ENCODE measurements at regions not wholly inside any gene's neighbourhood (a gene's known extent, or its start where the extent isn't known, plus 50 kb on each side); places are given as distances from the start of the nearest gene placed in this dataset.

GRCh38 chr2:228466851-228467250 is 285.4 kb upstream of the SPHKAP start:
- Histone ChIP-seq H3K9me3 (ENCODE audit: control insufficient read depth in 2 of 2, insufficient read depth in 1 of 2, low read length in 1 of 2) (peaks cover 0 to 8% of the 10 kb centered on the region in 2 donors), H3K27ac (ENCODE audit: low read depth in 1 of 2, low read length in 1 of 2) (no peak overlapping the region), H3K36me3 (ENCODE audit: control insufficient read depth in 2 of 2, insufficient read depth in 2 of 2, low read length in 1 of 2) (no peaks in the 10 kb centered on the region), H3K4me3 (ENCODE audit: low read length in 2 of 2) (no peak overlapping the region), H3K27me3 (ENCODE audit: control insufficient read depth in 2 of 2, insufficient read depth in 1 of 2, low read length in 1 of 2) (no peaks in the 10 kb centered on the region), H3K4me1 (ENCODE audit: control insufficient read depth in 2 of 2, insufficient read depth in 2 of 2, low read length in 2 of 2) (no peaks in the 10 kb centered on the region)
- WGBS, result 97% methylated on average over 2 of the region's 2 CpGs
- DNase-seq (ENCODE audit: low read depth in 6 of 9, low spot score in 9 of 9), result no peak

- Histone ChIP-seq H3K4me3 (ENCODE audit: low read length in 2 of 2) (no peak overlapping the region), H3K27me3 (ENCODE audit: control insufficient read depth in 2 of 2, insufficient read depth in 1 of 2, low read length in 1 of 2) (no peaks in the 10 kb centered on the region), H3K36me3 (ENCODE audit: control insufficient read depth in 2 of 2, insufficient read depth in 2 of 2, low read length in 1 of 2) (no peaks in the 10 kb centered on the region), H3K27ac (ENCODE audit: low read depth in 1 of 2, low read length in 1 of 2) (no peak overlapping the region), H3K9me3 (ENCODE audit: control insufficient read depth in 2 of 2, insufficient read depth in 1 of 2, low read length in 1 of 2) (peaks cover 0 to 13% of the 10 kb centered on the region in 2 donors), H3K4me1 (ENCODE audit: control insufficient read depth in 2 of 2, insufficient read depth in 2 of 2, low read length in 2 of 2) (no peaks in the 10 kb centered on the region)
- no peak for DNase-seq (ENCODE audit: low read depth in 6 of 9, low spot score in 9 of 9)
- WGBS, result 69% methylated on average over 4 of the region's 4 CpGs
These were observed 283.9 kb upstream of the SPHKAP start for GRCh38 chr2:228465408-228465807.

GRCh38 chr2:228458364-228458763 is 276.9 kb upstream of the SPHKAP start:
- Histone ChIP-seq H3K27ac (ENCODE audit: low read depth in 1 of 2, low read length in 1 of 2) (no peak overlapping the region), H3K4me3 (ENCODE audit: low read length in 2 of 2) (no peak overlapping the region), H3K4me1 (ENCODE audit: control insufficient read depth in 2 of 2, insufficient read depth in 2 of 2, low read length in 2 of 2) (no peaks in the 10 kb centered on the region), H3K36me3 (ENCODE audit: control insufficient read depth in 2 of 2, insufficient read depth in 2 of 2, low read length in 1 of 2) (no peaks in the 10 kb centered on the region), H3K27me3 (ENCODE audit: control insufficient read depth in 2 of 2, insufficient read depth in 1 of 2, low read length in 1 of 2) (no peaks in the 10 kb centered on the region), H3K9me3 (ENCODE audit: control insufficient read depth in 2 of 2, insufficient read depth in 1 of 2, low read length in 1 of 2) (peaks cover 2 to 12% of the 10 kb centered on the region in 2 donors)
- no peak for DNase-seq (ENCODE audit: low read depth in 6 of 9, low spot score in 9 of 9)
- WGBS, result 96% methylated on average over 1 of the region's 1 CpG

GRCh38 chr2:228447266-228447915 is 265.9 kb upstream of the SPHKAP start:
- DNase-seq (ENCODE audit: low read depth in 6 of 9, low spot score in 9 of 9), result no peak
- Histone ChIP-seq H3K27me3 (ENCODE audit: control insufficient read depth in 2 of 2, insufficient read depth in 1 of 2, low read length in 1 of 2) (no peaks in the 10 kb centered on the region), H3K9me3 (ENCODE audit: control insufficient read depth in 2 of 2, insufficient read depth in 1 of 2, low read length in 1 of 2) (no peaks in the 10 kb centered on the region), H3K4me1 (ENCODE audit: control insufficient read depth in 2 of 2, insufficient read depth in 2 of 2, low read length in 2 of 2) (no peaks in the 10 kb centered on the region), H3K27ac (ENCODE audit: low read depth in 1 of 2, low read length in 1 of 2) (no peak overlapping the region), H3K4me3 (ENCODE audit: low read length in 2 of 2) (no peak overlapping the region), H3K36me3 (ENCODE audit: control insufficient read depth in 2 of 2, insufficient read depth in 2 of 2, low read length in 1 of 2) (no peaks in the 10 kb centered on the region)
- WGBS, result 59% methylated on average over 1 of the region's 1 CpG

GRCh38 chr2:228446734-228447133 is 265.2 kb upstream of the SPHKAP start:
- H3K4me3 ChIP-seq (ENCODE audit: low read length in 2 of 2), result no peak overlapping the region
- WGBS, result 78% methylated on average over 4 of the region's 4 CpGs

GRCh38 chr2:228444161-228444560 is 262.7 kb upstream of the SPHKAP start:
- Histone ChIP-seq H3K4me1 (ENCODE audit: control insufficient read depth in 2 of 2, insufficient read depth in 2 of 2, low read length in 2 of 2) (no peaks in the 10 kb centered on the region), H3K9me3 (ENCODE audit: control insufficient read depth in 2 of 2, insufficient read depth in 1 of 2, low read length in 1 of 2) (no peaks in the 10 kb centered on the region), H3K27me3 (ENCODE audit: control insufficient read depth in 2 of 2, insufficient read depth in 1 of 2, low read length in 1 of 2) (no peaks in the 10 kb centered on the region), H3K27ac (ENCODE audit: low read depth in 1 of 2, low read length in 1 of 2) (no peak overlapping the region), H3K36me3 (ENCODE audit: control insufficient read depth in 2 of 2, insufficient read depth in 2 of 2, low read length in 1 of 2) (no peaks in the 10 kb centered on the region), H3K4me3 (ENCODE audit: low read length in 2 of 2) (no peak overlapping the region)
- 95% methylated on average over 4 of the region's 4 CpGs for WGBS
- DNase-seq (ENCODE audit: low read depth in 6 of 9, low spot score in 9 of 9), result no peak

More at GRCh38 chr2:228446734-228447133, 265.2 kb upstream of the SPHKAP start:
- no peaks in the 10 kb centered on the region for H3K9me3 ChIP-seq (ENCODE audit: control insufficient read depth in 2 of 2, insufficient read depth in 1 of 2, low read length in 1 of 2)
- H3K27me3 ChIP-seq (ENCODE audit: control insufficient read depth in 2 of 2, insufficient read depth in 1 of 2, low read length in 1 of 2), result no peaks in the 10 kb centered on the region
- DNase-seq (ENCODE audit: low read depth in 6 of 9, low spot score in 9 of 9), result no peak
- no peak overlapping the region for H3K27ac ChIP-seq (ENCODE audit: low read depth in 1 of 2, low read length in 1 of 2)
- H3K4me1 ChIP-seq (ENCODE audit: control insufficient read depth in 2 of 2, insufficient read depth in 2 of 2, low read length in 2 of 2), result no peaks in the 10 kb centered on the region
- no peaks in the 10 kb centered on the region for H3K36me3 ChIP-seq (ENCODE audit: control insufficient read depth in 2 of 2, insufficient read depth in 2 of 2, low read length in 1 of 2)

GRCh38 chr2:228433721-228434120 is 252.2 kb upstream of the SPHKAP start:
- no peak overlapping the region for H3K4me3 ChIP-seq (ENCODE audit: low read length in 2 of 2)
- no peak overlapping the region for H3K27ac ChIP-seq (ENCODE audit: low read depth in 1 of 2, low read length in 1 of 2)
- H3K9me3 ChIP-seq (ENCODE audit: control insufficient read depth in 2 of 2, insufficient read depth in 1 of 2, low read length in 1 of 2), result no peaks in the 10 kb centered on the region
- no peaks in the 10 kb centered on the region for H3K27me3 ChIP-seq (ENCODE audit: control insufficient read depth in 2 of 2, insufficient read depth in 1 of 2, low read length in 1 of 2)
- H3K4me1 ChIP-seq (ENCODE audit: control insufficient read depth in 2 of 2, insufficient read depth in 2 of 2, low read length in 2 of 2), result no peaks in the 10 kb centered on the region
- no peaks in the 10 kb centered on the region for H3K36me3 ChIP-seq (ENCODE audit: control insufficient read depth in 2 of 2, insufficient read depth in 2 of 2, low read length in 1 of 2)
- DNase-seq (ENCODE audit: low read depth in 6 of 9, low spot score in 9 of 9), result no peak

- Histone ChIP-seq H3K27me3 (ENCODE audit: control insufficient read depth in 2 of 2, insufficient read depth in 1 of 2, low read length in 1 of 2) (no peaks in the 10 kb centered on the region), H3K4me3 (ENCODE audit: low read length in 2 of 2) (no peak overlapping the region), H3K36me3 (ENCODE audit: control insufficient read depth in 2 of 2, insufficient read depth in 2 of 2, low read length in 1 of 2) (no peaks in the 10 kb centered on the region), H3K27ac (ENCODE audit: low read depth in 1 of 2, low read length in 1 of 2) (no peak overlapping the region), H3K4me1 (ENCODE audit: control insufficient read depth in 2 of 2, insufficient read depth in 2 of 2, low read length in 2 of 2) (no peaks in the 10 kb centered on the region), H3K9me3 (ENCODE audit: control insufficient read depth in 2 of 2, insufficient read depth in 1 of 2, low read length in 1 of 2) (no peaks in the 10 kb centered on the region)
- DNase-seq (ENCODE audit: low read depth in 6 of 9, low spot score in 9 of 9), result no peak
- WGBS, result 72% methylated on average over 4 of the region's 4 CpGs
These were observed 250.6 kb upstream of the SPHKAP start for GRCh38 chr2:228432116-228432515.

GRCh38 chr2:228430986-228431385 is 249.5 kb upstream of the SPHKAP start:
- H3K9me3 ChIP-seq (ENCODE audit: control insufficient read depth in 2 of 2, insufficient read depth in 1 of 2, low read length in 1 of 2), result no peaks in the 10 kb centered on the region
- 65% methylated on average over 1 of the region's 1 CpG for WGBS
- no peaks in the 10 kb centered on the region for H3K36me3 ChIP-seq (ENCODE audit: control insufficient read depth in 2 of 2, insufficient read depth in 2 of 2, low read length in 1 of 2)
- no peaks in the 10 kb centered on the region for H3K27me3 ChIP-seq (ENCODE audit: control insufficient read depth in 2 of 2, insufficient read depth in 1 of 2, low read length in 1 of 2)
- DNase-seq (ENCODE audit: low read depth in 6 of 9, low spot score in 9 of 9), result no peak
- no peaks in the 10 kb centered on the region for H3K4me1 ChIP-seq (ENCODE audit: control insufficient read depth in 2 of 2, insufficient read depth in 2 of 2, low read length in 2 of 2)
- no peak overlapping the region for H3K27ac ChIP-seq (ENCODE audit: low read depth in 1 of 2, low read length in 1 of 2)
- H3K4me3 ChIP-seq (ENCODE audit: low read length in 2 of 2), result no peak overlapping the region
